ENCODE measurements at regions not wholly inside any gene's neighbourhood (a gene's known extent, or its start where the extent isn't known, plus 50 kb on each side); places are given as distances from the start of the nearest gene placed in this dataset.

GRCh38 chr12:22880807-22881206, 255.8 kb downstream of the ETNK1 start:
- Histone ChIP-seq H3K4ac (ENCODE audit: low read depth, low read length) (no peak overlapping the region), H2AK5ac (ENCODE audit: low read length) (no peak overlapping the region), H3K4me3 (ENCODE audit: low read length) (no peak overlapping the region), H3K4me1 (ENCODE audit: control insufficient read depth, low read depth, low read length) (no peaks in the 10 kb centered on the region), H3K79me1 (ENCODE audit: low read length) (no peaks in the 10 kb centered on the region), H3K4me2 (ENCODE audit: low read length) (no peak overlapping the region), H3K9ac (ENCODE audit: low read length) (no peak overlapping the region), H3K56ac (ENCODE audit: low read length) (no peak overlapping the region), H3K27ac (ENCODE audit: low read depth, low read length) (no peak overlapping the region), H2BK5ac (ENCODE audit: low read length) (no peak overlapping the region), H3K18ac (ENCODE audit: low read length) (no peak overlapping the region), H3K27me3 (ENCODE audit: insufficient read depth, low read length, poor library complexity) (no peaks in the 10 kb centered on the region), H3K23ac (ENCODE audit: low read length) (no peak overlapping the region), H4K8ac (ENCODE audit: low read depth, low read length) (no peak overlapping the region), H3K79me2 (ENCODE audit: control insufficient read depth, insufficient read depth, low read length) (no peaks in the 10 kb centered on the region), H2BK15ac (replicated peaks; ENCODE audit: low read depth) (no peak overlapping the region), H4K5ac (ENCODE audit: low read length) (no peak overlapping the region), H3K36me3 (ENCODE audit: control insufficient read depth, insufficient read depth, low read length) (no peaks in the 10 kb centered on the region), H2BK120ac (ENCODE audit: low read depth, low read length) (no peak overlapping the region)
- no CpG with 5 or more reads among the region's 6 CpGs for WGBS (ENCODE audit: extremely low coverage, insufficient coverage, low lambda C conversion rate)
- no peak for DNase-seq

DNA sequence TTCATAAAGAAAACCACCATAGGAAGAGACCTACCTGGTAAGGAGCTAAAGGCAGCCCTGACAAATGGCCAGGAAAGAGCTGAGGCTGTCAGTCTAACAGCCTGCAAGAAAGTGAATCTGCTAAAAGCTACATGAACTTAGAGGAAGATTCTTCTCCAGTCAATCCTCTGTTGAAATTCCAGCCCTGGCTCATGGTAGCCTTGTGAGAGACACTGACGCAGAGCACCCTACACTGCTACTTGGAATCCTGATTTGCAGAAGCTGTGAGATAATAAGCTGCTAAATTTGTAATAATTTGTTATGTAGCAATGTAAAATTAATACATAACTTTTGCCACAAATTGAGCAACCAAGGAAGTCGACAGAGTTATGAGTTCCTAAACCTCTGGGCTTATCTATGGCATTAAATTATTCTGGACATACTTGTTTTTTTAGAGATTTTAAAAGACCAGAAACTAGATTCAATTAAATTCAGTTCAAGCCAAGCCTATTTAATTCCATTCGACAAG, 257.0 kb downstream of the ETNK1 start:
- no peak overlapping the region for H2BK5ac ChIP-seq (ENCODE audit: low read length)
- H3K79me2 ChIP-seq (ENCODE audit: control insufficient read depth, insufficient read depth, low read length) = no peaks in the 10 kb centered on the region
- H2BK15ac ChIP-seq (replicated peaks; ENCODE audit: low read depth) = no peak overlapping the region
- no CpG with 5 or more reads among the region's 3 CpGs for WGBS (ENCODE audit: extremely low coverage, insufficient coverage, low lambda C conversion rate)
- no peaks in the 10 kb centered on the region for H3K36me3 ChIP-seq (ENCODE audit: control insufficient read depth, insufficient read depth, low read length)
- no peak for DNase-seq
- H3K9ac ChIP-seq (ENCODE audit: low read length) = no peak overlapping the region
- no peak overlapping the region for H2BK120ac ChIP-seq (ENCODE audit: low read depth, low read length)
- no peak overlapping the region for H3K56ac ChIP-seq (ENCODE audit: low read length)
- H4K8ac ChIP-seq (ENCODE audit: low read depth, low read length) = peak overlapping the region; percentile 84
- H3K4ac ChIP-seq (ENCODE audit: low read depth, low read length) = no peak overlapping the region
- no peaks in the 10 kb centered on the region for H3K27me3 ChIP-seq (ENCODE audit: insufficient read depth, low read length, poor library complexity)
- no peak overlapping the region for H4K5ac ChIP-seq (ENCODE audit: low read length)
- H3K4me2 ChIP-seq (ENCODE audit: low read length) = no peak overlapping the region
- H3K27ac ChIP-seq (ENCODE audit: low read depth, low read length) = no peak overlapping the region
- no peak overlapping the region for H3K4me3 ChIP-seq (ENCODE audit: low read length)
- peak overlapping the region; percentile 83 for H3K18ac ChIP-seq (ENCODE audit: low read length)
- no peaks in the 10 kb centered on the region for H3K4me1 ChIP-seq (ENCODE audit: control insufficient read depth, low read depth, low read length)
- H2AK5ac ChIP-seq (ENCODE audit: low read length) = no peak overlapping the region
- no peak overlapping the region for H3K23ac ChIP-seq (ENCODE audit: low read length)
- H3K79me1 ChIP-seq (ENCODE audit: low read length) = no peaks in the 10 kb centered on the region

GRCh38 chr12:22882559-22882958, 257.6 kb downstream of the ETNK1 start:
- no peak overlapping the region for H2BK15ac ChIP-seq (replicated peaks; ENCODE audit: low read depth)
- no peak overlapping the region for H3K56ac ChIP-seq (ENCODE audit: low read length)
- WGBS (ENCODE audit: extremely low coverage, insufficient coverage, low lambda C conversion rate) = no CpG with 5 or more reads among the region's 2 CpGs
- no peak overlapping the region for H2BK5ac ChIP-seq (ENCODE audit: low read length)
- no peak overlapping the region for H3K4me3 ChIP-seq (ENCODE audit: low read length)
- no peak overlapping the region for H3K9ac ChIP-seq (ENCODE audit: low read length)
- no peaks in the 10 kb centered on the region for H3K36me3 ChIP-seq (ENCODE audit: control insufficient read depth, insufficient read depth, low read length)
- H3K4me2 ChIP-seq (ENCODE audit: low read length) = no peak overlapping the region
- DNase-seq = no peak
- H2AK5ac ChIP-seq (ENCODE audit: low read length) = no peak overlapping the region
- no peaks in the 10 kb centered on the region for H3K4me1 ChIP-seq (ENCODE audit: control insufficient read depth, low read depth, low read length)
- no peak overlapping the region for H3K23ac ChIP-seq (ENCODE audit: low read length)
- no peaks in the 10 kb centered on the region for H3K79me1 ChIP-seq (ENCODE audit: low read length)
- no peaks in the 10 kb centered on the region for H3K79me2 ChIP-seq (ENCODE audit: control insufficient read depth, insufficient read depth, low read length)
- no peak overlapping the region for H3K18ac ChIP-seq (ENCODE audit: low read length)
- H4K8ac ChIP-seq (ENCODE audit: low read depth, low read length) = no peak overlapping the region
- no peaks in the 10 kb centered on the region for H3K27me3 ChIP-seq (ENCODE audit: insufficient read depth, low read length, poor library complexity)
- H3K27ac ChIP-seq (ENCODE audit: low read depth, low read length) = no peak overlapping the region
- no peak overlapping the region for H2BK120ac ChIP-seq (ENCODE audit: low read depth, low read length)
- H4K5ac ChIP-seq (ENCODE audit: low read length) = no peak overlapping the region
- H3K4ac ChIP-seq (ENCODE audit: low read depth, low read length) = no peak overlapping the region

DNA sequence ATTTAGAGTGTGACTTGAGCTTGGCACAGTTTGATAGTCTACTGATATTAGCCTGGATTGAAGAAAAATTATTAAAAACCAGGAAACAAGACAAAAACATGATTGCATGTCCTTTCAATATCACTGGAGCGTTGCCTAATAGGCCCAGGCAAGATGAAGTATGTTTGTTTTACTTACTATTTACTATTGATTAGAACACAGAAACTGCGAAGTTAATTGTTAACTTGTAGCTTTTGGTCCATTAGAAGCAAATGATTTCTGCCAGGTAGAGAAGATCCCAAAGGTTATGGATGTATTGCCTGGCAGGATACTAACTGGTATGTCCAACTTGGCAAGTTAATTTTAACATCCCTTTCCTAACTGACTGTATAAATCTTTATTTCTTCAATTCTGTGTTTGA, 268.9 kb downstream of the ETNK1 start:
- no peak overlapping the region for H3K56ac ChIP-seq (ENCODE audit: low read length)
- no peak overlapping the region for H2BK15ac ChIP-seq (replicated peaks; ENCODE audit: low read depth)
- H3K27me3 ChIP-seq (ENCODE audit: insufficient read depth, low read length, poor library complexity) = no peaks in the 10 kb centered on the region
- no peaks in the 10 kb centered on the region for H3K79me2 ChIP-seq (ENCODE audit: control insufficient read depth, insufficient read depth, low read length)
- H3K23ac ChIP-seq (ENCODE audit: low read length) = no peak overlapping the region
- H3K4me1 ChIP-seq (ENCODE audit: control insufficient read depth, low read depth, low read length) = no peaks in the 10 kb centered on the region
- H3K4me3 ChIP-seq (ENCODE audit: low read length) = no peak overlapping the region
- no peak overlapping the region for H4K8ac ChIP-seq (ENCODE audit: low read depth, low read length)
- DNase-seq = no peak
- H3K27ac ChIP-seq (ENCODE audit: low read depth, low read length) = no peak overlapping the region
- H3K4ac ChIP-seq (ENCODE audit: low read depth, low read length) = no peak overlapping the region
- H2BK120ac ChIP-seq (ENCODE audit: low read depth, low read length) = no peak overlapping the region
- no peak overlapping the region for H2AK5ac ChIP-seq (ENCODE audit: low read length)
- no peak overlapping the region for H3K9ac ChIP-seq (ENCODE audit: low read length)
- H3K36me3 ChIP-seq (ENCODE audit: control insufficient read depth, insufficient read depth, low read length) = no peaks in the 10 kb centered on the region
- no peaks in the 10 kb centered on the region for H3K79me1 ChIP-seq (ENCODE audit: low read length)
- H4K5ac ChIP-seq (ENCODE audit: low read length) = no peak overlapping the region
- no peak overlapping the region for H3K4me2 ChIP-seq (ENCODE audit: low read length)
- H3K18ac ChIP-seq (ENCODE audit: low read length) = no peak overlapping the region
- WGBS (ENCODE audit: extremely low coverage, insufficient coverage, low lambda C conversion rate) = no CpG with 5 or more reads among the region's 2 CpGs
- no peak overlapping the region for H2BK5ac ChIP-seq (ENCODE audit: low read length)

- no peak overlapping the region for H4K5ac ChIP-seq (ENCODE audit: low read length)
- no CpG with 5 or more reads among the region's 4 CpGs for WGBS (ENCODE audit: extremely low coverage, insufficient coverage, low lambda C conversion rate)
- H3K23ac ChIP-seq (ENCODE audit: low read length) = no peak overlapping the region
- no peak overlapping the region for H2AK5ac ChIP-seq (ENCODE audit: low read length)
- H3K36me3 ChIP-seq (ENCODE audit: control insufficient read depth, insufficient read depth, low read length) = no peaks in the 10 kb centered on the region
- H3K4me3 ChIP-seq (ENCODE audit: low read length) = no peak overlapping the region
- no peaks in the 10 kb centered on the region for H3K27me3 ChIP-seq (ENCODE audit: insufficient read depth, low read length, poor library complexity)
- H2BK120ac ChIP-seq (ENCODE audit: low read depth, low read length) = peak overlapping the region; percentile 82
- no peaks in the 10 kb centered on the region for H3K79me1 ChIP-seq (ENCODE audit: low read length)
- no peak overlapping the region for H3K4me2 ChIP-seq (ENCODE audit: low read length)
- H2BK5ac ChIP-seq (ENCODE audit: low read length) = no peak overlapping the region
- no peak overlapping the region for H3K9ac ChIP-seq (ENCODE audit: low read length)
- H3K27ac ChIP-seq (ENCODE audit: low read depth, low read length) = peak overlapping the region; percentile 66
- no peak overlapping the region for H3K4ac ChIP-seq (ENCODE audit: low read depth, low read length)
- no peak overlapping the region for H3K56ac ChIP-seq (ENCODE audit: low read length)
- H3K18ac ChIP-seq (ENCODE audit: low read length) = peak overlapping the region; percentile 60
- peak; percentile 65 for DNase-seq
- no peaks in the 10 kb centered on the region for H3K79me2 ChIP-seq (ENCODE audit: control insufficient read depth, insufficient read depth, low read length)
- H4K8ac ChIP-seq (ENCODE audit: low read depth, low read length) = peak overlapping the region; percentile 39
- no peaks in the 10 kb centered on the region for H3K4me1 ChIP-seq (ENCODE audit: control insufficient read depth, low read depth, low read length)
- H2BK15ac ChIP-seq (replicated peaks; ENCODE audit: low read depth) = no peak overlapping the region
Measured at GRCh38 chr12:22899184-22899583, 274.2 kb downstream of the ETNK1 start.

DNA sequence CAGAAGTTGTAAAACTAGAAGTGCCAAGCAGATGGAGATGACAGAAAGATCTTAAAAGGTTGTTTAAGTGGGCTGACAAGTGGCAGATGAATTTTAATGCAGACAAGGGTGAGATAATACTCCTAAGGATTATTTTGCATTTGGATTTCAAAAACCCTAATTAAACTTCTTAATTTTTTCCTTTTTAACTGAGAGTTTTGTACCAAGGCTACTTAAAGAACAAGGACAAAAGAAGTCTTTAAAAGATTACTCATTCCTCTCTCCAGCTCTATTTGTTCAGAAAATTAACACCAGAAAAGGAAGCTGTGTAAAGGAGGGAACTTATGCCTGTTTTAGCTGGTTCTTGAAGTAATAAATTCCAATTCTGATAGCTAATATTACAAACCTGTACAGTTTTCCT, 275.4 kb downstream of the ETNK1 start:
- H2BK15ac ChIP-seq (replicated peaks; ENCODE audit: low read depth) = peak overlapping the region; percentile 96
- no peak for DNase-seq
- H3K9ac ChIP-seq (ENCODE audit: low read length) = no peak overlapping the region
- no peaks in the 10 kb centered on the region for H3K36me3 ChIP-seq (ENCODE audit: control insufficient read depth, insufficient read depth, low read length)
- no peak overlapping the region for H3K18ac ChIP-seq (ENCODE audit: low read length)
- no peak overlapping the region for H3K56ac ChIP-seq (ENCODE audit: low read length)
- no peak overlapping the region for H3K23ac ChIP-seq (ENCODE audit: low read length)
- no peak overlapping the region for H2BK120ac ChIP-seq (ENCODE audit: low read depth, low read length)
- H3K4me1 ChIP-seq (ENCODE audit: control insufficient read depth, low read depth, low read length) = no peaks in the 10 kb centered on the region
- H3K4me2 ChIP-seq (ENCODE audit: low read length) = no peak overlapping the region
- H3K27me3 ChIP-seq (ENCODE audit: insufficient read depth, low read length, poor library complexity) = no peaks in the 10 kb centered on the region
- no peak overlapping the region for H3K4me3 ChIP-seq (ENCODE audit: low read length)
- no peak overlapping the region for H3K4ac ChIP-seq (ENCODE audit: low read depth, low read length)
- H2AK5ac ChIP-seq (ENCODE audit: low read length) = no peak overlapping the region
- H2BK5ac ChIP-seq (ENCODE audit: low read length) = no peak overlapping the region
- no peaks in the 10 kb centered on the region for H3K79me1 ChIP-seq (ENCODE audit: low read length)
- no peak overlapping the region for H4K5ac ChIP-seq (ENCODE audit: low read length)
- no peak overlapping the region for H4K8ac ChIP-seq (ENCODE audit: low read depth, low read length)
- no peak overlapping the region for H3K27ac ChIP-seq (ENCODE audit: low read depth, low read length)
- no peaks in the 10 kb centered on the region for H3K79me2 ChIP-seq (ENCODE audit: control insufficient read depth, insufficient read depth, low read length)

All from mesendoderm (in vitro differentiated cells).